NCI-H510A (cell line): ENCODE measurements at regions not wholly inside any gene's neighbourhood (a gene's known extent, or its start where the extent isn't known, plus 50 kb on each side); places are given as distances from the start of the nearest gene placed in this dataset.
"Not testable (repeated sequence)": the region's sequence is repeated elsewhere in the genome, so short reads cannot be mapped to it uniquely, and the experiment has no call there.

Experiments
- DNase-seq: peaks from one replicate; lab custom pipeline; 2025; lab: John Stamatoyannopoulos, UW

DNA sequence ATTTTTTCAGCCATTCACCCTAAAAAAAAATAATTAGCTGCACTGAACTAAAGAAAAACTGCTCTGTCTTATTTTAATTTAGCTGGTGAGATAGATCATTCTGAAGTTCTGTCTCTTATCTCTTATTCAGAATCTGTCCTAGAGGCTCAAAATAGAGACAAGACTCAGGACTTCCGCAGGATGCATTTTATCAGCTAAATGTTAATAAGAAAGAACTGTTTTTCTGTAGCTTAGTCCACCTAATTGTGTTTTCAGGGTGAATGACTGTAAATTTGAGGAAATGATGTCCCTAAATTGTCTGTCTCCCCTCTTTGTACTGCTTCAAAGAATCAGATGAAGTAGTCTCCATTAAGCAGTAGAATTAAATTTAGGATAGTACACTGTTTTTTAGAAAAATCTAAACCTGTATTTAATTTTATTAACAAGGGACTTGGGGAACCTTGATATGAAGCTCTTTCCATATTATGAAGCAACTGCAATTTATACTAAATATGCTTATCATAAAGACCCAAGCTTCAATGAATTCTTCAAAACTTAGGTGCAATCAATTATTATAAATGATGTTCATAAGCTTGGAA, 671.9 kb downstream of the RWDD3 start:
- no peak for DNase-seq

DNA sequence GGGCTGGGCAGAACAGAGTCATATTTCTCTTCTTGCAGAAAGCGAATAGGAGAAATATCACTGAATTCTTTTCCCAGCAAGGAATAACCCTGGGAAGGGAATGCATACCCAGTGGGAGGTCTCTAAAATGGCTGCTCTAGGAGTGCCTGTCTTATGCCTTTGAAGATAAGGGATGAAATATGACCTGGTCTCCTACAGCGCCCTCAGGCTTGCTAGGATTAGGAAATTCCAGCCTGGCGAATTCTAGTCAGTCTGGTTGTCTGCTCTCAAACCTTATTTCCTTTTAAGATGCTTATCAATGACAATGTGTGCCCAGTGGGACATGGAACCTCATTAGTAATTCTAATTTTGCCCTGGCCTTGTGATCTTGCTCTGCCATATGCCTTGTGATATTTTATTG, 677.7 kb downstream of the RWDD3 start:
- DNase-seq, result not testable (repeated sequence)

DNA sequence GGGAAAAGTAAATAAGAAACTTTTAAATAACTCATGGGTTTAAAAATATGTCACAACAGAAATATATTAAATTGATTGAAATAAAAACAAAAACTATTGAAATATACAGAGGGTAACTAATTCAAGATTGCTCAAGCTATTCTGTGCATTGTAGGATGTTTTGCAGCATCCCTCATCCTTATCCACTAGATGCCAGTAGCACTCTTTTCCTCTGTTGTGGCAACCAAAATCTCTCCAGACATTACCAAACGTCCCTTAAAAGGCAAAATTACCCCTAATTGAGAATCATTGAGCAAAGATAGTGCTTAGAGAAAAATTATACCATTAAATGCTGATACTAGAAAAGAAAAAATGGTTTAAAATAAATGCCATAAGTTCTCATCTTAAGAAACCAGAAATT, 682.6 kb downstream of the RWDD3 start:
- no peak for DNase-seq

DNA sequence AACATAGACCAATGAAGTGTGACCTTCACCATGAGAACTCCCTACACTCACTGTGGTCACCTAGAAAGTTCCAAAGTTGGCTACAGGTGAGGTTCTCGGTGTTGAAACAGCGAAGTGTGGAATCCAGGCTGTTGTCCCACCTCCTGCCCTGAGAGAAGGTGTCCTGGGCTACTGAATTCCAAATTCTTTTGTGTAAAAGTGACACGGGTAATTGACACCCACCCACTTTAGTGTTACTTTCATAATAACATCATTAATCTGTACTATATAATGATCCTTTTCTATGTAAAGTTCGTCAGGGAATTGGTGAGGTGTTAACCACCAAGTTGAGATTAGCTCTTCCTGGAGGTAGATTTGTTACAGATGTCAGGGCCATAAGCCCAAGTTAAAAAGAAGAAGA, 690.7 kb downstream of the RWDD3 start:
- DNase-seq, result no peak

DNA sequence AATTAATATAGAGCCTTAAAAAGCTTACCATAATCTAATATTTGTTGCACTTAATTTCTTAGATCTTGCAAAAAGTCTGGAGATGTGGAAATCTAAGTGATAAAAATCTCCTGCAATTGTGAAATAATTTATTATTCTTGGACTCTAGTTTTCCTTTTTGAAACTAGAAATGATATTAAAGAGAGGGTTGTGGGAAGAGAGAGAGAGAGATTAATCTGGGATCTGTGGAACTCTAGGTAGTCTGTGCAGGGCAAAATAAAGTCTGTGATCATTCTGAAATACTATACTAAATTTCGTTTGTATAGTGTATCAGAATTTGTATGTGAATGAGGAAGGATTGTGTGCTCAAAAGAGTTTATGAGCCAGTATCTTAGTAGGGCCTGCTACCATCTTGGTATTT, 692.3 kb downstream of the RWDD3 start:
- DNase-seq, result no peak

DNA sequence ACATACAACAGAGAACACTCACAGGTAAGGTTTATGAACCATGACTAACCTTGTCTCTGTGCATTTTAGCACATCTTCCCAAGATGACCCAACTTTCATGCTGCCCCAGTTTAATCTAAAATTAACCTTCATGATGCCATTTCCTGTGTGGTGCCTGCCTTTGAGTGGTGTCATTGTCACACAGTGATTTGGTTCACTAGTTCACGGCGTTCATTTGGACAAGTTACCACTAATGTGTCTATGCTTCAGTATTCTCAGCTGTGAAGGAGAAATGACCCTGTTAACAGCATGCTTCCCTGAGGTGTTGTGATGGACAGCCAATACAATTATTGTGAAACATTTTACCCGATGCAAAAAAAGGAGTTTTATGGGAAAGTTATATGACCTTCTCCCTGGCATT, 693.1 kb downstream of the RWDD3 start:
- DNase-seq, result no peak

DNA sequence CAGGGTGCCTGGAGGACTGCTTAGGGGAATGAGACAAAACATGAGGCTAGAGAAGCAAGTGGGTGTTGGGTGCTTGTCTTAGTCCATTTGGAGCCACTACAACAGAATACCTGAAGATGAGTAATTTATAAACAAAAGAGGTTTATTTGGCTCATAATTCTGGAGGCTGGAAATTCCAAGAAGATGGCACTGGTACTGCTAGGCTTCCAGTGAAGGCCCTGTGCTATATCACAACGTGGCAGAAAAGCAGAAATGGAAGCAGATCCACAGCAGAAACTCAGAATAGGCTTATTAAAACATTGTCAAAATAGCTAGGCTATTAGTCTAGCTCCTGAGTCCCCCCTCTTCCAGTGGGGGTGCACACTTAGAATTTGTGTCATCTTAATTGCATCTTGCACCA, 701.7 kb downstream of the RWDD3 start:
- DNase-seq, result no peak

DNA sequence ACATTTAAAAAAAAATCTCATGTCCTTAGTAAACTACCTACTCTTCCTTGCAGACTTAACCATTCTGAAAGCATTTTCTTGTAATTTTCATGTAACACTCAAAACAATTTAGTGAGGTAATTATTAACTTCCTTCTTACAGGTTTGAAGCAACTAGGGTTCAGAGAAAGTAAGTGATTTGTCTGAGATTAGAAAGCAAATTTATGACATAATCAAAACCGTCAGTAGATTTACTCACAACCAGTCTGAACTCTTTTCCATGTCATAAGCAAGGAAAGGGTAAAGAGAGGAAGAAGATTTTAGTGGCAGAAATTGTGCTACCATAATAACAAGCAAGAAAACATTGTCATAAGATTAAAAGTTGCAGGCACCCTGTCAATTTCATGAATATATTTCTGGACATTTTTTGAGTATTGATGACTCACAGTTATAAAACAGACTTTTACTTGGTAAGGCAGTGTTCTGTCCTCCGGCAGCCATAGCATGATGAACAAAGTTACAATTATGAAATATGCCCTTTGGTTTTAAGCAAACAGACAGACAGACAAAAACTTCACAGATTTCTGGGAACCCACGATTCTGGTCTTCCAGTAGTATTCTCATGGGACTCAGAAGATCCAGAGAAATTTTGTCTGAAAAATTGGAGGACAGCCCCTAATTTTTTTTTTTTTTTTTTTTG, 707.2 kb downstream of the RWDD3 start:
- DNase-seq, result no peak

DNA sequence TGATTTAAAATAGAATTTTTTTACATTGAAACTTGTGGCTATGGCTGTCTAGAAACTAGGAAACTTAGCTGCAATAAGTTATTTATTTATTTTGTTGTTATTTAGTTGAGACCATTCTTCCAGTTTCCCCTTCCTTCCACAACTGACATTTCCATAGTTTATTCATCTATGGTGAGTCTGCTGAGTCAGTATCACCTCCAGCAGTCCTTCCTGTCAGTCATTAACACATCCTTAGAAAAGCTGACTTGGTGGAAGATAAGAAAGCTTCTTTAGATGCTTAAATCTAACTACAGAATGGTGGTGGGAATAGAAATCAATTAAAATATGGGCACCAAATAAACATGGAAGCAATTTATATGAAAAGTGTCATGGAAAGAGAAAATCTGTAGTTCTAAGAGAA, 714.0 kb downstream of the RWDD3 start:
- no peak for DNase-seq

DNA sequence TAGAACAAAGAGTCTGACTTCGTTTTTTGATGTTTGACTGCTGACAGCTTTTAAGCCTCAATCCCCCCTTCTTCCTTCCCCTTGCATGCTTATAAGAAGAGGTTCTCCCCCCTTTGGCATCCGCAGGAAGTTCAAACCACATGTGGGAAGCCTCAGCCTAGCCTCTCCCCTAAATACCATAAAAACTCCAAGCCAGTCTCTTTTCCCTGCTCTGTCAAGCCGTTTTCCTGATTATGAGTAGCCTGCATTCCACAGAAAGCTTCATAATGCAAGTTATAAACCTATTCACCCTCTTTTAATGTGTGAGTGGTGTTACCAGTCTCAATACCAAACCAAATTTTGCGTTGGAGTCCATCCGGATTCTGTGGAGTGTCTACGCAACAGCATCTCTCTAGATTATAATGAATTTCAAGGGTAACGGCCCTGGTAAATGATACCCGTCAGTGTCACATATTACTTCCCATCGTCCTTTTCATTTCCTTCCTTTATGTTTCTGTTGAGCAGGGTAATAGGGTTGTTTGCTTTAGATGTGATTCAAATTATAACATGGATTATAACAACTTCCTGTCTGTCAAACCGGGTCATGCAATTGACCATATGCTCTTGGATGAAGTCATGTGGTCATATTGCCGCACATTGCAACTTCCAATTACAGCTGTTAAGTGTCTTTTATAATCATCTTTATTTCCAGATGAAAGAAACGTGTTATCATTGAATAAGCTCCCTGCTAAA, 717.5 kb downstream of the RWDD3 start:
- no peak for DNase-seq

DNA sequence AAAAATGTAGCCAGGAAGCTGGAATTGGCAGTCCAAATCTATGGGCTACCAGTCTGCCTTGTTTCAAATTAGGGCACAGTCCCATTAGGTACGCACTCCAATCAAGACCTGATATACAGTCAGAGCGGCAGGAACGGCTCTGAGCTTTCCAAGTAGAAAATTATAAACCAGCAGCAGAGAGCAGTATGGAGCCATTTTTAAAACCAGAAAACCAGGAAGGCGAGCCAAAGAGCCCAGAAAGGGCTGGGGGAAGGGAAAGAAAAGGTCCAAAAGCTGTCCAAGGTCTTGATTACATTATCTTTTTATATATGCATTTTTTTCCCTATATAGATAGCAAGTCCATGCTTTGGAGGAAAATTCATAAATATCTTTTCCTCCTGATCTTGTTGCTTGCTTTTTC, 719.0 kb downstream of the RWDD3 start:
- no peak for DNase-seq

DNA sequence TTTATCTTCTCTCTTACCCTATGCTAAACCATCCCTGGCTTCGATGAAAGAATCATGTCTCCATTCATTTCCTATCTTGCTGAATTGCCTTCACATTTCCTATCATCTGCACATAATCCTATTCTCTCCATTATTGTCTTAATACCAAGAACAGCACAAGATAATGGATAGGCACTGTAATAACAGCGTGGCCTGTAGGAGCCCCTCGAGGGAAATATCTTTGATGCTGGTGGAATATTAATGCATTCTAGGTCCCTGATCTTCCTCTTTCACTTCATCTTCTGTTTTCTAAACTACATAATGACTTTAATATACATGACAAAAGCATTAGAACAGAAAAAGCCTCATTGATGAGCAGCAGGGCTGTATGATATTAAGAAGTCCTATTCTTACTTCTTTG, 720.6 kb downstream of the RWDD3 start:
- no peak for DNase-seq

DNA sequence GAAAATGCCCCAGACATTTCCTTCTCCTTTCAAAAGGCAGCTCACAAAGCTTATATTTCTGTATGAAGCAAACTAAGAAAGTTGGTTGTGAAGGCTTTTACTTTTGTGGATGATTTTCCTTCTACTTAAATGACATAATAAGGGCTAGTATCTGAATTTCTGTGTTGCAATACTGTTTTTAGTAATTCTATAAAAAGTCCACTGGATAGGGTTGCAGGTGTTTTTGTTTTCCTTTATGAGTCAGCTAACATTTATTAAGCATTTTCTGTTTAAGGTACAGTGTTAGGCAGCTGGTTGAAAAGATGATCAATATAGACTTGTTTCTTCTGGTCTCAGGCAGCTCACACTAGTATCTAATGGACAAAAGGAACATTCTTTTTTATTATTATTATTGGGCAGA, 722.2 kb downstream of the RWDD3 start:
- no peak for DNase-seq

DNA sequence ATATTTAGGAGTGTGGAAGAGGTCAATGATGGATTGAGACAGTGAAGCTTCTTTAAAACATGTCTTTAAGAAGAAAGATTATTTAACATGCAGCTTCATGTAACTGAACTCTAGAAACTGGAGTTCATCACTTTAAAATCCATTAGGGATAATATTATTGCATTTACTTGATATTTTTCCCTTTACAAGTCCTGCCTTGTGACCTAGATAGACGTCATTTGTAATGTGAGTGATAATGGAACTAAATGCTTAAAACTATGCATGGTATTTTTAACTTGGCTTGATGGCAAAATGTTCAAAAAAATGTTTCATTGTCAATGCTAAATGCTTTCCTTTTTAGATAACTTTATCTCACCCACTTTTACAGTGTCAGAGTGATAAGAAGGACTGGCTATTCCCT, 723.7 kb downstream of the RWDD3 start:
- DNase-seq, result no peak

DNA sequence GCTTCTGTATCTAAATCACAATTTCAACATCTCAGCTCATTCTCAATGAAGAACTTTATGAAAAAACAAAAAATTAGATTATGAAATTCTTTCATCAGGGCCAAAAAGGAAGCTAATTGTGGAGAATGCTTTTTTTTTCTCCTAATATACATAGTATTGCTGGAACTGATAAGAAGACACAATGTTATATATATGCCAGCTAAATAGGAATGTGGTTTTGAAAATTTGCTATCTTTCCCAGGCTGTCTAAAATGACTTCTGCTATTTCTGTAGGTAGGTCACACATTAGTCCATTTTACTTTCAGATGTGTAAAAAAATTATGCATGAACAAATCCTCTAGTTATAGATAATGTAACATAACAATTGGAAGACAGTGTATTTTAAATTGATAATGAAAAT, 732.9 kb downstream of the RWDD3 start:
- no peak for DNase-seq

DNA sequence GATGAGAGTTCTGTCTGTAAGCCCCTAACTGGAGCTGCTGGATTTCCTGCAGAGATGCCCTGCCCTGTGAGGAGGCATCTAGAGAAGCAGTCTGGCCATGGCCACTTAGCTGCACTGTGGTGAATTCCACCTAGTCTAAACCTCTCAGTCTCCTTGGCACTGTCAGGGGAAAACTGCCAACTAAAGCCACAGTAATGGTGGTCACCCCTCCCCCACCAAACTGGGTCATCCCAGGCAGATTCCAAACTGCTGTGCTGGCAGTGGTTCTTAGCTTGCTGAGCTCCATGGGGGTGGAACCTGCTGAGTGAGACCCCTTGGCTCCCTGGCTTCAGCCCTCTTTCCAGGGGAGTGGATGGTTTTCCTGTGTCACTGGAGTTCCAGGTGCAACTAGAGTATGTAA, 740.6 kb downstream of the RWDD3 start:
- DNase-seq, result no peak

DNA sequence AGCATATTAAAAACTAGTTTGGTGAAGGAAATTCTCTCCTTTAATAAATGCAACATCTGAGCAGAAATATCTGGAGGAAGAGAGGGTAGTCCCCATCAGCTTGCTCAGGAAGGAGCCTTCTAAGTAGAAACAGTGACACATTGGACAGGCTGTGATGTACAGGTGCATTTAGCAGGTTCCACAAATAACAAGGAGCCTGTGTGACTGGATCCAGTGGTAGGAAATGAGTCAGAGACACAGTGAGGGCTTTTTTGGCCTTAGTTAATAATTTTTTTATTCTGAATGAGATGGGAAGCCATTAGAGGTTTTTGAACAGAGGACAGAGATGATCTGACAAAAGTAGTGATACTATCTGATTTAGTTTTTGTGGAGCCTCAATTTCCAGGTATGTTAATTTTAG, 738.9 kb upstream of the PTBP2 start:
- DNase-seq, result no peak

DNA sequence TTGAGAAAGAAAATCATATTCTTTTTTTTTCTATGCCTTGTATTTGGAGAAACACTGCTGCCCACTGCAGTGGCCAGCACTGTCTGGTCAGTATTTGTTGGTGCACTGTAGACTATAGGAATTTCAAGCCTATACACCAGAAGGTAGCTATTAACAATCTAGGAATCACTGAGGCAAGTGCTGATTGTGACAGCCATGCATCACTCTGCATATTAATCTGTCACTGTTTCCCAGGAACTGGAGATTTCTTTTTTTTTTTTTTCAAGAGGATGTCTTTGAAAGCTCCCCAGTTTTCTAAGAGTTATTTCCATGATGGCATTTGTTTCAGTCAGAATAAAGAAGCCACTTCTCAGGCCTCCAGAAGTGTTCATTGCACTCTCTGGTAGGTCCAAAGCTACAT, 737.8 kb upstream of the PTBP2 start:
- DNase-seq, result no peak

DNA sequence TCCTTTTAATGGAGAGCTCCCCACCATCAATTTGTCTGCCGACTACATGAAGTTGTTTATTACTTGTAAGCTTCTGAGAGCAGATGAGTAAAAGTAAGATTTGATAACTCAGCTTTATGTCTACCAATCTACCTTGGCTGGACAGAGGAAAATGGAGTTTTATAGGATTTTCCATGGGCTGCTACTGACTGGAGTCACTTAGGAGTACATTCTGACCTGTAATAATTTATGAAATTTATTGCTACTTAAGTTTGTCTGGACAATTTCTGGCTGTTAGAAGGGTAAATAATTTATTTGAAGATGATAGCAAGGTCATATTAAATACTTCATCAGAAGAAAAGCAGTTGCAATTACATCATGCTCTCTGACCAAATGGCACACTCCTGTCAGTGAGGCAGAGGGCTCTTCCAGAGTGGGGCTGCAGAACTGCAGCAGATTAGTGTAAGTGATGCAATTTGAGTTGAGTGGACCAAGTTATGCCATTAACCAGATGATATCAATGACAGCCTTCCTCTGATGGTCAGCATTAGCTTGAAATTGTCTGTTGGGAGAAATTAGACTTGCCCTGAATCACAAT, 736.7 kb upstream of the PTBP2 start:
- DNase-seq, result no peak

DNA sequence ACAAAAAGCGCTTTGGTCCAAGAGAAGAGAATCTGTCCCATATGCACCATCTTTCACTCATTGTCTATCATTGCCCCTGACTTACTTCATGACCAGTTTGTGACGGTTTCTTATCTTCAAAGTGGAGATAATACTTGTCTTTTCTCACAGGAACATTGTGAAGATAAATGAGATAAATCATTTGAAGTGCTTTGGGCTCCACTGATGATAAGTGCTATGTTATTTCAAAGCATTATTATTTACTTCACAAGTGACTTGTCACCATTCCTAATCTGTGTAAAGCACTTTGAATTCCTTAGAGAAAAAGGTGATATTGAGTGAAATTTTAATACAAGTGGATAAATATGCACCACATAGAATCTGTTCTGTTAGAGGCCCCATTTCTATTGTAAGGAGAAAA, 731.6 kb upstream of the PTBP2 start:
- no peak for DNase-seq

DNA sequence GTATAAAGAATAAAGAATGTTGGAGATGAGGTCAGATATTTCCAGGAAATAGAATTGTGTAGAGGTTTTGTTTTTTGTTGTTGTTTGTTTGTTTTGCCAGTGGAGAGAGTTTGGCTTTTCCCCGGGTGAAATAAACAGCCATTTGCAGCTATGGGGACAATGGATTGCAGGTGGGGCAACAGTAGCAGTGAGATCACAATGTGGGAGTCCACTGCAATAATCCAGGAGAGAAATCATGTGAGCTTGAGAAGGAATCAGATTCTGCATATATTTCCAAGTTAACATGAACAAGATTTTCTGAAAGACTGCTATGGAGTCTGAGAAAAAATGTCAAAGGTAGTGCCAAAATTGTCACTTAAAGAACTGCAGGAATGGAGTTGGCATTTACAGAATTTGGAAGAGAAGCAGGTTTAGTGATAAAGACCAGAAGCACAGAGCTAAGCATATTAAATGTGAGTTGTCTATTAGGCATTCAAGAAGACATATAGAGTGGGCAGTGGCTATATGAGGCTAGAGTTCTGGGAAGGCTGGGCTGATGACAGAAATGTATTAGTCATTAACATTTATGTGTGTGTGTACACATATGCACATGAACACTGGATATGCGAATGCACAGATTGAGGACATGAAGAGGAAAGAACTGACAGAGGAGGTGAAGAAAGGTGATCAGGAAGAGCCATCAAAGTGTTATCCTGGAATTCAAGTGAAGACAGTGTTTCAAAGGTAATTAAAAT, 729.6 kb upstream of the PTBP2 start:
- DNase-seq, result no peak

DNA sequence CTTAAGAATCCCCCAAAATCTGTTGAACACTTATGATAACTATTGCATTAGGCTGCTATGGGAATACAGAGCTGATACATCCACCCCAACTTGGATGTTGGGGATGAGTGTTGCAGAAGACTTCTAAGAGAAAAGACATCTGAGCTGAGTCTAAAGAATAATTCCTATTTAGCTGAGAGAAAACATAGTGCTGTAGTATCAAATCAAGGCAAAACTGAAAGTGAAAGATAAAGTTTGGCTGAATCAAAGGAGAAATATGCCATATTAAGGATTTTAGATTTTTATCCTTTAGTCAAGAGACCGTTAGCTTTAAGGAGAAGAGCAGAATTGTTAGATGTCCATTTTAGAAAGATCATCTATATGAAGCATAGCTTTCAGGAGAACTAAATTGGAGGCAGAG, 726.9 kb upstream of the PTBP2 start:
- DNase-seq, result no peak

DNA sequence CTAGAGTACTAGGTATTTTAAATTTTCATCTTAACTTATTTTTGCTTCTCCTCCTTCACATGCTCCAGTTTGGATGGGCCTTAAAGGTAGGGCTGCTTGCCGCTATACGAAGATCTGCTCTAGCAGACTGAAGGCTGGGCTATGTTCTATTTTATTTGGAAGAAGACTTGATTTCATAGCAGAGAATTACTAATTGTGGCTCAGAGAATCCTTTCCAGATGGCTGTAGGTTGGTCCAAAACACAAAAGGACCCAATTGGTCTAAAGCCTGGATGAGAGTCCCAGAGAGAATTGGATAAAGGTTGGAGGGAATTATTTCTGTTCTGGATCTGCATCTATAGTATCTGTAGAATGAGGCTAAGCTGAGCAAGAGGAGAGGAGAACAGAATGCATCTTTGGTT, 719.4 kb upstream of the PTBP2 start:
- DNase-seq, result no peak
